ENCODE measurements at regions not wholly inside any gene's neighbourhood (a gene's known extent, or its start where the extent isn't known, plus 50 kb on each side); places are given as distances from the start of the nearest gene placed in this dataset.

DNA sequence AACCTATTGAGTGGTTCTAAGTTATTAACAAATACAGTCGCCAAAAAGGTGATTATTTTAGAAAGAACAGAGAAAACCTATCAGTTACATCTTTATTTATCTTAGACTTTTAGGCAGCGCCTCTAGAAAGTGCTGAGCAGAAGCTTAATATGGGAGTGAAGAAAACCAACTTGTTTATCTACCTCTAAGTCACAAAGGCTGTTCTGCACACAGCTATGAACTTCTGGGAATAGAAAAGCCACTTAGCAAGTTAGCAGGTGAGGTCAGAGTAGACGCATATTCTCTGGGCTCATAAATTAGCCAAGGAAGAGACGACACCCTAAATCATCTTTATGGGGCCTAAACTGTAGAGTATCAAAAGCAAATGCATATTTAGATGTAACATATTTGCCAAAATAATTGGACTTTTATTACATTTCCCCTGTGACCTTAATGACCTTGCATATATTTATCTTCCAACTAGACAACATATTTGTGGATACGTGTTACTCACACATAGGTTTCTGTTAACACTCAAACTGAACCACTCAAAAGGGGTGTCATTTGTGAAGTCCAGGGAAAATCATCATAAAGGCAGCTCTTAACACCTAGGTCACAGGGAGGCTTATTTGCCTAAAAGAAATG lies 267.1 kb downstream of the ADGB start:
- TF ChIP-seq, protein P1, sequence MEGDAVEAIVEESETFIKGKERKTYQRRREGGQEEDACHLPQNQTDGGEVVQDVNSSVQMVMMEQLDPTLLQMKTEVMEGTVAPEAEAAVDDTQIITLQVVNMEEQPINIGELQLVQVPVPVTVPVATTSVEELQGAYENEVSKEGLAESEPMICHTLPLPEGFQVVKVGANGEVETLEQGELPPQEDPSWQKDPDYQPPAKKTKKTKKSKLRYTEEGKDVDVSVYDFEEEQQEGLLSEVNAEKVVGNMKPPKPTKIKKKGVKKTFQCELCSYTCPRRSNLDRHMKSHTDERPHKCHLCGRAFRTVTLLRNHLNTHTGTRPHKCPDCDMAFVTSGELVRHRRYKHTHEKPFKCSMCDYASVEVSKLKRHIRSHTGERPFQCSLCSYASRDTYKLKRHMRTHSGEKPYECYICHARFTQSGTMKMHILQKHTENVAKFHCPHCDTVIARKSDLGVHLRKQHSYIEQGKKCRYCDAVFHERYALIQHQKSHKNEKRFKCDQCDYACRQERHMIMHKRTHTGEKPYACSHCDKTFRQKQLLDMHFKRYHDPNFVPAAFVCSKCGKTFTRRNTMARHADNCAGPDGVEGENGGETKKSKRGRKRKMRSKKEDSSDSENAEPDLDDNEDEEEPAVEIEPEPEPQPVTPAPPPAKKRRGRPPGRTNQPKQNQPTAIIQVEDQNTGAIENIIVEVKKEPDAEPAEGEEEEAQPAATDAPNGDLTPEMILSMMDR (IDR thresholded peaks at IDR 0.05; ENCODE audit: insufficient read depth, low read depth, low read length) = no peak
- H3K4me3 ChIP-seq (ENCODE audit: low read depth, low read length) = no peak overlapping the region
- DNase-seq (ENCODE audit: low read depth) = peak; percentile 47

DNA sequence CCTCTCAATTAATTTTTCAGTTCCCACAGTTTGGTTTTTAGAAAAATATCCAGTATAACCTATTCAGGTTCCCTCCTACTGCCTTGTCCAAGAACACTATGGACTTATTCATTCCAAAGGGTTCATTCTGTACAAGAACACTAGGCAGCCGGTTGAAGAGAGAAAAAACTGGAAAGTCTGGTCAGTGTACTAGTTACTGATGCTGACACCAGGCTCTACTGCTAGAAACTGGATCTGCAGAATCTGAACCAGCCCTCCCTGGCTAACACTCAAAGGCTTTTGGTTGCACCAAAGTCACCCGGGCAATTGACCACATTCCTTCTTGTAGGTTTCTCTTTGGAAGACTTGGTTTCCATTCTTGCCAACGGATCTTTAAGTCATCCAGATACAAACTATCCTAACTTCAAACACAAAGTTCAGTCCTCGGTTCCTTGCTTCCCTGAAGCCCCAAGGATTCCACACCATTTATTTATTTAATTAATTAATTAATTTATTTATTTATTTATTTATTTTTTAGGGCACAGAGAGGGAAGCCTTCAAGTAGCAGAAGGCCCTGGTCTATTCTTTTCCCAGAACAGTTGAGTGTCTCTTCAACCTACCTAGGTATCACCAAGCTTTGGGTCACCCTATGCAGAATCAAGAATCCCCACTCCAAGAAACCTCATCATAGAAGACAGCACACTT lies 268.1 kb downstream of the ADGB start:
- no peak for DNase-seq (ENCODE audit: low read depth)
- no peak overlapping the region for H3K4me3 ChIP-seq (ENCODE audit: low read depth, low read length)
- TF ChIP-seq, protein P1 (IDR thresholded peaks at IDR 0.05; ENCODE audit: insufficient read depth, low read depth, low read length) = no peak

DNA sequence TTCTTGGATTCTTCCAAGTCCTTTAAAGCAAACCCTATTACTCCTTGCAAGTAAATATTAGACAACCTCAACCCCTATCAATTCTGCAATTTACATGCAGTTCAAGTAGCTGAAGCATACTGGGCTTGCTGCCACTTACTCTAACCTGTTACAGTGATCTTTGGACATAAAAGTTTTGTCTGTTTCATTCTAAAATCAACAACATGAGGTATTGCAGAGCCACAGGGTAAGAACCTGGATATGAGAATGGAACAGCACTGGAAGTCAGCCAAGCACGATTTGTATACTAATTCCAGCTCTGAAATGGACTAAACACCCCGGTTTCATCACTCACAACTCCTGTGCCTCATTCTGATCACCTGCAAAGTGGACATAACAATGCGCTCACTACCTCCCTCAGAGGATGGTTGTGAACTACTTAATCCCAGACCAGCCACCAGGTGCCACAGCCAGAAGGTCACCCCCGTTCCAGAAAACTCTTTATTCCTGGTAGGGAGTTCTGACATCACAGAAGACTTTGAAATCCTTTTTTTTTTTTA lies 270.0 kb downstream of the ADGB start:
- TF ChIP-seq, protein P1 (IDR thresholded peaks at IDR 0.05; ENCODE audit: insufficient read depth, low read depth, low read length) = no peak
- H3K4me3 ChIP-seq (ENCODE audit: low read depth, low read length) = no peak overlapping the region
- peak; percentile 60 for DNase-seq (ENCODE audit: low read depth)

DNA sequence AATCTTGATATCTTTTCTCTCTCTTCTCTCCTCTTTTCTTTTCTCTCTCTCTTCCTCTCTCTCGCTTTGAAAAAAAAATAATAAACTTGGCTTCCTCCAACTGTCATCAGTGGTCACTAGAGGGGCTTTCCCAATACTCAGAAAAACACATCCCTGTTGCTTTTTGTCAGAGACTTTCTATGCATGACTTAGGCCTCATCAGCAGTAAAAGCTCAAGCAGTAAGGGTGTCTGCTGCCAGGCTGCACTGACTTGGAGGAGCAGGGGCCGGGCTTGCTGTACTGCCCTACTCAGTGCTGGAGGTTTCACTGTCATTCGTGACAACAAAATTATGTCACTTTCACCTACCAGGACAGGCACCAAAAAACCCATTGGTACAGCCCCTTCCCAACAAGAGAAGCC lies 272.0 kb downstream of the ADGB start:
- TF ChIP-seq, protein P1 (IDR thresholded peaks at IDR 0.05; ENCODE audit: insufficient read depth, low read depth, low read length) = no peak
- H3K4me3 ChIP-seq (ENCODE audit: low read depth, low read length) = no peak overlapping the region
- no peak for DNase-seq (ENCODE audit: low read depth)

DNA sequence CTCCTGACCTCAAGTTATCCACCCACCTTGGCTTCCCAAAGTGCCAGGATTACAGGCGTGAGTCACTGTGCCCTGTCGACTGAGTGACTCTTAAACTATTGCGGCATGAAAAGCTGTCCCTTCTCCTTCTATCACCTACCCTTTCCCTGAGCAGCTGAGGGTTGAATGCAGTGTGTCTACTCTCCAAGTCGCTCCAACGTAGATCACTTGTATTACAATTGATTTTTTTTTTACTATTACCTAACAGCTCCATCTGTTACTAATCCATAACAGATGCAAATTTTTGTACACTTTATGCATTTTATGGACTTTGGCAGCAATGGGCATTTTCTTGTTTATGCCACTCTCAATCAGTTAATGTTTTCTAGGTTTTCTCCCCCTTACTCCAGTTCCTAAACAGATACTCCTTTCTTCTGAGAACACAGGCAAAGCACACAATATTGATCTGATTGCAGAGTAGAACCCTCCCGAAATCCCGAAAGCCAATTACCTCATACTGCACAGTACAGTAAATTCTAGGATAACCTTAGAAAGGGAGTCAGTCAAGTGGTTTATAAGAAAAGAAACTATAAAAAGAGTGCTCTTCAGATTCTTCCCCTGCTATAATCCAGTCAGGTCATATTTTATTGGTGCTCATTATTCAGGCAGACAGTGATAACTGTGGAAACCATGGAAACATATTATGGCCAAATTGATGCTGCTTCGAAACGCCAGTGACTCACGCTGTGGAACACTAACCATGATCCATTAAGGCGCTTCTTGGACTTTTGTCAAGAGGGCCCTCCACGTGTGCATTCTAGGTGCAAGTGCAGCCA lies 273.0 kb downstream of the ADGB start:
- DNase-seq (ENCODE audit: low read depth) = peak; percentile 55
- TF ChIP-seq, protein P1 (IDR thresholded peaks at IDR 0.05; ENCODE audit: insufficient read depth, low read depth, low read length) = no peak
- H3K4me3 ChIP-seq (ENCODE audit: low read depth, low read length) = no peak overlapping the region

DNA sequence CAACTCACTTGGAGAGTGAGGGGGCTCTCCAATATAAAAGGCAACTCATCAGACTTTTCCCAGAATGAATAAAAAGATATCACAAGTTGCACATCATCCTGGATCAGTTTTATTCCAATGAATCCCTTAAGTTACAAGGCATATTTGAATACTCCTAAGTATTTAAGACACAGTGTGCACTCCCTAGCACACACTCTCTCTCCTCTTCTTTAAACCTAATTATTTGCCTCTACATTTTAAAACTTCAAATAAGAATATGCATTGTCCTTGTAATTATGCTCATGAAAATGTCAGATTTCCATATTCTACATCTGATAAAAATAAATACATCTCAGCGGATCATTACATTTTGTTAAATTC lies 273.6 kb downstream of the ADGB start:
- H3K4me3 ChIP-seq (ENCODE audit: low read depth, low read length) = no peak overlapping the region
- TF ChIP-seq, protein P1 (IDR thresholded peaks at IDR 0.05; ENCODE audit: insufficient read depth, low read depth, low read length) = no peak
- no peak for DNase-seq (ENCODE audit: low read depth)

Measured in fibroblast of villous mesenchyme (primary cell).